GM13976 (cell line): ENCODE measurements at regions not wholly inside any gene's neighbourhood (a gene's known extent, or its start where the extent isn't known, plus 50 kb on each side); places are given as distances from the start of the nearest gene placed in this dataset.
"Not testable (repeated sequence)": the region's sequence is repeated elsewhere in the genome, so short reads cannot be mapped to it uniquely, and the experiment has no call there.

Source experiments
- DNase-seq: peaks from one replicate; pipeline ENCODE4 v3.0.0; 2012; ENCODE audit warnings: low spot score
- CTCF ChIP-seq: IDR thresholded peaks from 2 replicates; pipeline ENCODE4 v1.5.1; 2012; ENCODE audit warnings: borderline replicate concordance, mild to moderate bottlenecking; ENCODE audit not compliant: insufficient read depth; ENCODE audit errors: extremely low read depth, missing control alignments, control extremely low read depth
- in situ Hi-C: fragments of 300-500 bp; cut with MboI; formaldehyde crosslinking; loops from one replicate; pipeline ENCODE4 v1.12.0; 2022; ENCODE audit warnings: low sequenced_read_pairs, mixed read lengths, inconsistent platforms; ENCODE audit not compliant: unreplicated experiment

GRCh38 chr7:138316421-138317043 is 143.5 kb upstream of the TRIM24 start:
- in situ Hi-C loops: no loop called here
- TF ChIP-seq CTCF: no peak
- no peak for DNase-seq

GRCh38 chr7:138317044-138317596 is 142.9 kb upstream of the TRIM24 start:
- DNase-seq: no peak
- TF ChIP-seq CTCF: no peak
- in situ Hi-C loops: no loop called here

GRCh38 chr7:138324941-138325340 is 135.1 kb upstream of the TRIM24 start:
- in situ Hi-C loops: no loop called here
- no peak for TF ChIP-seq CTCF
- no peak for DNase-seq

GRCh38 chr7:138325434-138325833 is 134.6 kb upstream of the TRIM24 start:
- DNase-seq: no peak
- in situ Hi-C loops: no loop called here

GRCh38 chr7:138328215-138328614 is 131.8 kb upstream of the TRIM24 start:
- TF ChIP-seq CTCF: no peak
- no peak for DNase-seq
- in situ Hi-C loops: no loop called here

More at GRCh38 chr7:138325434-138325833, 134.6 kb upstream of the TRIM24 start:
- TF ChIP-seq CTCF: no peak

- in situ Hi-C loops, DNase-seq: not testable (repeated sequence)
Observed at GRCh38 chr7:138332850-138333249, 127.2 kb upstream of the TRIM24 start.

GRCh38 chr7:138338361-138338760 is 121.7 kb upstream of the TRIM24 start:
- no peak for TF ChIP-seq CTCF
- no peak for DNase-seq
- in situ Hi-C loops: no loop called here

GRCh38 chr7:138339229-138339628 is 120.8 kb upstream of the TRIM24 start:
- in situ Hi-C loops, DNase-seq: not testable (repeated sequence)
